H1 (cell line): ENCODE measurements at regions not wholly inside any gene's neighbourhood (a gene's known extent, or its start where the extent isn't known, plus 50 kb on each side); places are given as distances from the start of the nearest gene placed in this dataset.

Experiments used
- CTCF ChIA-PET: fragments of 300-600 bp; sonication (Branson Sonifier 250); formaldehyde crosslinking; loops from one replicate; lab custom pipeline; 2021; ENCODE audit not compliant: partially characterized antibody; lab: Charles Lee
- POLR2A ChIA-PET: fragments of 300-600 bp; sonication (Branson Sonifier 250); formaldehyde crosslinking; loops from one replicate; lab custom pipeline; 2021; ENCODE audit warnings: inconsistent platforms; ENCODE audit not compliant: partially characterized antibody; lab: Charles Lee
- DNase-seq, 2 experiments: peaks; one replicate each; pipeline versions ENCODE4 v3.0.0 to v3.0.0-alpha.2; 2010 to 2022; ENCODE audit warnings: low spot score in 2 of 2, low read depth in 1 of 2, mixed read lengths in 1 of 2
- FAIRE-seq: peaks from 2 replicates; lab custom pipeline; 2011; peaks lifted over from hg19 to GRCh38; lab: Jason Lieb, UNC
- H2AFZ ChIP-seq: 2 replicates; pipeline ENCODE4 v1.8.1; 2012; ENCODE audit warnings: low read length, inconsistent platforms
- H2AK5ac ChIP-seq: 2 replicates; pipeline ENCODE4 v1.6.1; 2013; ENCODE audit warnings: low read depth, low read length
- H2BK120ac ChIP-seq: replicated peaks from 2 replicates; pipeline ENCODE3; 2013; ENCODE audit warnings: low read depth, low read length, inconsistent platforms
- H2BK12ac ChIP-seq: 2 replicates; pipeline ENCODE4 v1.6.1; 2013; ENCODE audit warnings: low read depth, low read length
- H2BK15ac ChIP-seq: 2 replicates; pipeline ENCODE4 v1.6.1; 2013; ENCODE audit warnings: low read length
- H2BK20ac ChIP-seq: 2 replicates; pipeline ENCODE4 v1.6.1; 2013; ENCODE audit warnings: low read length
- H2BK5ac ChIP-seq: 2 replicates; pipeline ENCODE4 v1.6.1; 2013; ENCODE audit warnings: low read depth, low read length
- H3K14ac ChIP-seq: 2 replicates; pipeline ENCODE4 v1.6.1; 2013; ENCODE audit warnings: inconsistent platforms; ENCODE audit not compliant: insufficient read length
- H3K18ac ChIP-seq: 2 replicates; pipeline ENCODE4 v1.6.1; 2013; ENCODE audit warnings: low read length; ENCODE audit errors: extremely low read depth
- H3K23ac ChIP-seq: 2 replicates; pipeline ENCODE4 v1.6.1; 2013; ENCODE audit warnings: inconsistent platforms; ENCODE audit not compliant: insufficient read length
- H3K23me2 ChIP-seq: 2 replicates; pipeline ENCODE4 v1.6.1; 2013; ENCODE audit warnings: low read depth, low read length
- H3K27ac ChIP-seq: 2 replicates; pipeline ENCODE4 v1.6.1; 2011; ENCODE audit warnings: low read depth, low read length, inconsistent platforms
- H3K27me3 ChIP-seq, 4 experiments: replicated peaks in 1 of 4; 1 replicate in 1 of 4; 2 replicates in 3 of 4; pipeline versions ENCODE4 v1.6.1 to v1.8.1; 2011 to 2013; ENCODE audit warnings: low read length in 3 of 4, mild to moderate bottlenecking in 3 of 4, inconsistent platforms in 2 of 4, mixed read lengths in 2 of 4, moderate library complexity in 1 of 4; ENCODE audit not compliant: control insufficient read depth in 3 of 4, insufficient read depth in 3 of 4; ENCODE audit errors: extremely low read depth in 1 of 4
- H3K36me3 ChIP-seq, 4 experiments: 2 replicates each; pipeline versions ENCODE4 v1.6.1 to v1.8.1; 2011 to 2013; ENCODE audit warnings: mild to moderate bottlenecking in 4 of 4, low read length in 3 of 4, moderate library complexity in 2 of 4, control low read depth in 1 of 4, inconsistent platforms in 1 of 4; ENCODE audit not compliant: insufficient read depth in 4 of 4, control insufficient read depth in 2 of 4
- H3K4ac ChIP-seq: replicated peaks from 2 replicates; pipeline ENCODE3; 2013; ENCODE audit warnings: low read length, low read depth, mixed read lengths, inconsistent platforms; ENCODE audit not compliant: insufficient read length
- H3K4me1 ChIP-seq, 4 experiments: replicated peaks in 1 of 4; 1 replicate in 1 of 4; 2 replicates in 3 of 4; pipeline versions ENCODE4 v1.6.1 to v1.8.1; 2011 to 2013; ENCODE audit warnings: low read length in 3 of 4, inconsistent platforms in 2 of 4, mixed read lengths in 1 of 4; ENCODE audit not compliant: insufficient read depth in 4 of 4, control insufficient read depth in 3 of 4
- H3K4me2 ChIP-seq, 2 experiments: 2 replicates each; pipeline versions ENCODE4 v1.6.1 to v1.8.1; 2011 to 2013; ENCODE audit warnings: low read depth in 2 of 2, low read length in 2 of 2, control low read depth in 1 of 2, inconsistent platforms in 1 of 2, mild to moderate bottlenecking in 1 of 2; ENCODE audit not compliant: insufficient read depth in 1 of 2
- H3K4me3 ChIP-seq, 4 experiments: fragments of 200-600, 300-600 bp in 1 of 4; sonication (generic), shearing (Covaris generic), sonication (Bioruptor Twin) in 1 of 4; 2 replicates each; pipeline versions ENCODE4 v1.5.1 to v1.8.1; 2011 to 2016; ENCODE audit warnings: low read length in 4 of 4, low read depth in 3 of 4, control low read depth in 2 of 4, inconsistent platforms in 2 of 4, mild to moderate bottlenecking in 2 of 4, mixed read lengths in 1 of 4, moderate library complexity in 1 of 4; ENCODE audit not compliant: insufficient read depth in 2 of 4; ENCODE audit errors: extremely low read depth in 1 of 4
- H3K56ac ChIP-seq: replicated peaks from 2 replicates; pipeline ENCODE3; 2013; ENCODE audit warnings: low read depth, mild to moderate bottlenecking, mixed read lengths, low read length, inconsistent platforms; ENCODE audit not compliant: insufficient read length
- H3K79me1 ChIP-seq: 2 replicates; pipeline ENCODE4 v1.6.1; 2013; ENCODE audit warnings: low read depth, low read length, control low read depth
- H3K79me2 ChIP-seq, 2 experiments: 2 replicates each; pipeline versions ENCODE4 v1.6.1 to v1.8.1; 2012 to 2013; ENCODE audit warnings: low read length in 2 of 2, mild to moderate bottlenecking in 2 of 2, inconsistent platforms in 1 of 2; ENCODE audit not compliant: insufficient read depth in 2 of 2, control insufficient read depth in 1 of 2
- H3K9ac ChIP-seq, 4 experiments: replicated peaks in 1 of 4; 1 replicate in 1 of 4; 2 replicates in 3 of 4; pipeline versions ENCODE4 v1.6.1 to v1.8.1; 2011 to 2013; ENCODE audit warnings: low read depth in 3 of 4, low read length in 3 of 4, control low read depth in 2 of 4, mild to moderate bottlenecking in 2 of 4, moderate library complexity in 2 of 4, inconsistent platforms in 1 of 4; ENCODE audit errors: extremely low read depth in 1 of 4
- H3K9me3 ChIP-seq, 2 experiments: 2 replicates each; pipeline versions ENCODE4 v1.6.1 to v1.8.1; 2012 to 2013; ENCODE audit warnings: mild to moderate bottlenecking in 2 of 2, moderate library complexity in 2 of 2, control low read depth in 1 of 2, inconsistent platforms in 1 of 2, low read depth in 1 of 2, low read length in 1 of 2, mixed read lengths in 1 of 2; ENCODE audit not compliant: insufficient read depth in 2 of 2
- H4K20me1 ChIP-seq, 2 experiments: replicated peaks in 1 of 2; 2 replicates each; pipeline versions ENCODE3 to v1.8.1; 2011 to 2013; ENCODE audit warnings: inconsistent platforms in 2 of 2, low read length in 2 of 2, mild to moderate bottlenecking in 1 of 2; ENCODE audit not compliant: insufficient read depth in 2 of 2, control insufficient read depth in 1 of 2
- H4K5ac ChIP-seq: 2 replicates; pipeline ENCODE4 v1.6.1; 2013; ENCODE audit warnings: low read length, low read depth, mixed read lengths, inconsistent platforms; ENCODE audit not compliant: insufficient read length
- H4K8ac ChIP-seq: 2 replicates; pipeline ENCODE4 v1.8.0; 2013; ENCODE audit warnings: mild to moderate bottlenecking, moderate library complexity, low read length, inconsistent platforms; ENCODE audit not compliant: insufficient read depth; ENCODE audit errors: extremely low read depth
- H4K91ac ChIP-seq: replicated peaks from 2 replicates; pipeline ENCODE3; 2013; ENCODE audit warnings: low read length, mixed read lengths, inconsistent platforms; ENCODE audit not compliant: insufficient read length
- BCL11A ChIP-seq, 2 experiments: IDR thresholded peaks; one replicate each; pipeline ENCODE4 v1.6.1; 2011; ENCODE audit warnings: low read depth in 2 of 2, low read length in 2 of 2, mild to moderate bottlenecking in 2 of 2
- BRCA1 ChIP-seq: IDR thresholded peaks from 2 replicates; pipeline ENCODE4 v1.6.1; 2012; ENCODE audit warnings: low read depth, low read length, improper control_type of control experiment
- CBX5 ChIP-seq: fragments of 300-800, 300-1000 bp; sonication (generic); IDR thresholded peaks from 2 replicates; pipeline ENCODE4 v1.7.1; 2016; ENCODE audit warnings: antibody characterized with exemption, low read length, low read depth
- SP2 ChIP-seq: IDR thresholded peaks from 2 replicates; pipeline ENCODE4 v1.6.1; 2012; ENCODE audit warnings: mild to moderate bottlenecking, low read length, inconsistent platforms
- SP4 ChIP-seq: IDR thresholded peaks from 2 replicates; pipeline ENCODE4 v1.6.1; 2012; ENCODE audit warnings: low read length, inconsistent platforms
- WGBS, 2 experiments: shearing (Covaris generic) in 1 of 2; methylation state at CpG; one replicate each; pipeline versions ENCODE4 v1.1.6 to v1.1.7; 2013 to 2015; ENCODE audit warnings: low lambda C conversion rate in 2 of 2, mixed read lengths in 2 of 2, inconsistent platforms in 1 of 2, low coverage in 1 of 2, missing lambda C conversion rate in 1 of 2; ENCODE audit not compliant: insufficient replicate concordance in 2 of 2, insufficient coverage in 1 of 2, insufficient read length in 1 of 2; ENCODE audit errors: extremely low coverage in 1 of 2, missing lambda C conversion rate in 1 of 2; 5-methylcytosine and 5-hydroxymethylcytosine counted together

GRCh38 chr3:98957681-98958080 is 56.2 kb upstream of the DCBLD2 start:
- FAIRE-seq, result no peak
- POLR2A ChIA-PET, result no interaction called here
- no peaks in the 10 kb centered on the region for H3K4me1 ChIP-seq
- no peak overlapping the region for H2BK5ac ChIP-seq
- 78% methylated on average over 2 of the region's 2 CpGs; no CpG with 5 or more reads in 1 of the 2 experiments for WGBS, 2 experiments
- H3K4ac ChIP-seq, result no peak overlapping the region
- H3K9me3 ChIP-seq, result no peaks in the 10 kb centered on the region
- TF ChIP-seq BCL11A (IDR thresholded peaks at IDR 0.05; ENCODE audit: low read depth in 2 of 2, low read length in 2 of 2), result no peak
- no peak for TF ChIP-seq SP4
- TF ChIP-seq SP2, result no peak
- TF ChIP-seq BRCA1, result no peak
- TF ChIP-seq CBX5, result no peak
- H4K20me1 ChIP-seq, result no peaks in the 10 kb centered on the region
- CTCF ChIA-PET, result interaction anchor here (1.0 kb wide), 1 partner anchor 140 kb away, joined by 3 read pairs; no protein-coding TSS in a partner anchor
- H3K36me3 ChIP-seq, result no peaks in the 10 kb centered on the region
- no peak overlapping the region for H2BK12ac ChIP-seq
- no peak overlapping the region for H3K4me3 ChIP-seq
- no peak overlapping the region for H4K5ac ChIP-seq
- no peak overlapping the region for H2BK20ac ChIP-seq
- no peak overlapping the region for H3K18ac ChIP-seq
- H3K9ac ChIP-seq, result no peak overlapping the region
- H2BK15ac ChIP-seq, result no peak overlapping the region
- H2BK120ac ChIP-seq, result no peak overlapping the region
- no peaks in the 10 kb centered on the region for H3K79me2 ChIP-seq
- H3K14ac ChIP-seq, result no peak overlapping the region
- H3K23me2 ChIP-seq, result no peaks in the 10 kb centered on the region
- no peak overlapping the region for H2AK5ac ChIP-seq
- DNase-seq, result no peak
- no peak overlapping the region for H3K23ac ChIP-seq
- H4K91ac ChIP-seq, result no peak overlapping the region
- no peak overlapping the region for H2AFZ ChIP-seq
- H3K27me3 ChIP-seq, result no peaks in the 10 kb centered on the region
- no peak overlapping the region for H3K27ac ChIP-seq
- H3K79me1 ChIP-seq, result no peaks in the 10 kb centered on the region
- H4K8ac ChIP-seq, result no peak overlapping the region
- no peak overlapping the region for H3K4me2 ChIP-seq
- no peak overlapping the region for H3K56ac ChIP-seq
